ENCODE measurements at regions not wholly inside any gene's neighbourhood (a gene's known extent, or its start where the extent isn't known, plus 50 kb on each side); places are given as distances from the start of the nearest gene placed in this dataset.

GRCh38 chr16:52896478-52897164, 156.1 kb downstream of the CHD9NB start:
- Histone ChIP-seq H3K27me3 (ENCODE audit: control insufficient read depth, insufficient read depth, low read length) (no peaks in the 10 kb centered on the region), H3K27ac (ENCODE audit: low read length) (no peak overlapping the region), H3K4me3 (ENCODE audit: low read length) (no peak overlapping the region), H3K36me3 (ENCODE audit: control insufficient read depth, insufficient read depth, low read length) (no peaks in the 10 kb centered on the region), H3K4me1 (ENCODE audit: control insufficient read depth, insufficient read depth, low read length) (no peaks in the 10 kb centered on the region), H3K9me3 (ENCODE audit: control insufficient read depth, insufficient read depth, low read length) (no peaks in the 10 kb centered on the region)
- DNase-seq (ENCODE audit: low read depth, low spot score): no peak
- no CpG with 5 or more reads among the region's 5 CpGs for whole genome bisulfite sequencing (ENCODE audit: insufficient coverage, insufficient read length)

GRCh38 chr16:52874042-52874441, 178.7 kb downstream of the CHD9NB start:
- H3K4me3 ChIP-seq (ENCODE audit: low read length): no peak overlapping the region

GRCh38 chr16:52872731-52873130, 180.0 kb downstream of the CHD9NB start:
- no peak for DNase-seq (ENCODE audit: low read depth, low spot score)
- no peaks in the 10 kb centered on the region for H3K36me3 ChIP-seq (ENCODE audit: control insufficient read depth, insufficient read depth, low read length)
- H3K4me3 ChIP-seq (ENCODE audit: low read length): no peak overlapping the region
- no peaks in the 10 kb centered on the region for H3K27me3 ChIP-seq (ENCODE audit: control insufficient read depth, insufficient read depth, low read length)
- H3K4me1 ChIP-seq (ENCODE audit: control insufficient read depth, insufficient read depth, low read length): no peaks in the 10 kb centered on the region; the same call in 1 of the 2 replicates
- no peak overlapping the region for H3K27ac ChIP-seq (ENCODE audit: low read length)
- H3K9me3 ChIP-seq (ENCODE audit: control insufficient read depth, insufficient read depth, low read length): no peaks in the 10 kb centered on the region
- no CpG with 5 or more reads among the region's 7 CpGs for WGBS (ENCODE audit: insufficient coverage, insufficient read length)

More at GRCh38 chr16:52874042-52874441, 178.7 kb downstream of the CHD9NB start:
- Histone ChIP-seq H3K27me3 (ENCODE audit: control insufficient read depth, insufficient read depth, low read length) (no peaks in the 10 kb centered on the region), H3K36me3 (ENCODE audit: control insufficient read depth, insufficient read depth, low read length) (no peaks in the 10 kb centered on the region), H3K27ac (ENCODE audit: low read length) (no peak overlapping the region), H3K4me1 (ENCODE audit: control insufficient read depth, insufficient read depth, low read length) (no peaks in the 10 kb centered on the region; the same call in 1 of the 2 replicates), H3K9me3 (ENCODE audit: control insufficient read depth, insufficient read depth, low read length) (no peaks in the 10 kb centered on the region)
- no CpG with 5 or more reads among the region's 3 CpGs for WGBS (ENCODE audit: insufficient coverage, insufficient read length)
- DNase-seq (ENCODE audit: low read depth, low spot score): peak; percentile 16

GRCh38 chr16:52871481-52871880, 181.2 kb downstream of the CHD9NB start:
- Histone ChIP-seq H3K27ac (ENCODE audit: low read length) (no peak overlapping the region), H3K9me3 (ENCODE audit: control insufficient read depth, insufficient read depth, low read length) (no peaks in the 10 kb centered on the region), H3K4me3 (ENCODE audit: low read length) (no peak overlapping the region), H3K4me1 (ENCODE audit: control insufficient read depth, insufficient read depth, low read length) (no peaks in the 10 kb centered on the region; the same call in 1 of the 2 replicates), H3K27me3 (ENCODE audit: control insufficient read depth, insufficient read depth, low read length) (no peaks in the 10 kb centered on the region), H3K36me3 (ENCODE audit: control insufficient read depth, insufficient read depth, low read length) (no peaks in the 10 kb centered on the region)
- no peak for DNase-seq (ENCODE audit: low read depth, low spot score)

- no peaks in the 10 kb centered on the region for H3K9me3 ChIP-seq (ENCODE audit: control insufficient read depth, insufficient read depth, low read length)
- no peak overlapping the region for H3K4me3 ChIP-seq (ENCODE audit: low read length)
- no peaks in the 10 kb centered on the region for H3K27me3 ChIP-seq (ENCODE audit: control insufficient read depth, insufficient read depth, low read length)
- no peak for DNase-seq (ENCODE audit: low read depth, low spot score)
- no peaks in the 10 kb centered on the region; the same call in 1 of the 2 replicates for H3K4me1 ChIP-seq (ENCODE audit: control insufficient read depth, insufficient read depth, low read length)
- H3K27ac ChIP-seq (ENCODE audit: low read length): no peak overlapping the region
- no peaks in the 10 kb centered on the region for H3K36me3 ChIP-seq (ENCODE audit: control insufficient read depth, insufficient read depth, low read length)
- WGBS (ENCODE audit: insufficient coverage, insufficient read length): no CpG with 5 or more reads among the region's 1 CpG
These were observed 183.5 kb downstream of the CHD9NB start for GRCh38 chr16:52869243-52869642.

- Histone ChIP-seq H3K9me3 (ENCODE audit: control insufficient read depth, insufficient read depth, low read length) (no peaks in the 10 kb centered on the region), H3K4me1 (ENCODE audit: control insufficient read depth, insufficient read depth, low read length) (no peaks in the 10 kb centered on the region; the same call in 1 of the 2 replicates), H3K36me3 (ENCODE audit: control insufficient read depth, insufficient read depth, low read length) (no peaks in the 10 kb centered on the region), H3K27ac (ENCODE audit: low read length) (no peak overlapping the region), H3K4me3 (ENCODE audit: low read length) (no peak overlapping the region), H3K27me3 (ENCODE audit: control insufficient read depth, insufficient read depth, low read length) (no peaks in the 10 kb centered on the region)
- DNase-seq (ENCODE audit: low read depth, low spot score): no peak
- no CpG with 5 or more reads among the region's 4 CpGs for WGBS (ENCODE audit: insufficient coverage, insufficient read length)
These were observed 189.7 kb downstream of the CHD9NB start for GRCh38 chr16:52863000-52863399.

GRCh38 chr16:52861614-52862022, 191.1 kb downstream of the CHD9NB start:
- Histone ChIP-seq H3K4me3 (ENCODE audit: low read length) (no peak overlapping the region), H3K36me3 (ENCODE audit: control insufficient read depth, insufficient read depth, low read length) (no peaks in the 10 kb centered on the region), H3K4me1 (ENCODE audit: control insufficient read depth, insufficient read depth, low read length) (no peaks in the 10 kb centered on the region; the same call in 1 of the 2 replicates), H3K9me3 (ENCODE audit: control insufficient read depth, insufficient read depth, low read length) (no peaks in the 10 kb centered on the region), H3K27me3 (ENCODE audit: control insufficient read depth, insufficient read depth, low read length) (no peaks in the 10 kb centered on the region), H3K27ac (ENCODE audit: low read length) (no peak overlapping the region)
- no CpG with 5 or more reads among the region's 7 CpGs for WGBS (ENCODE audit: insufficient coverage, insufficient read length)
- peak; percentile 29 for DNase-seq (ENCODE audit: low read depth, low spot score)

- no peak for DNase-seq (ENCODE audit: low read depth, low spot score)
- Histone ChIP-seq H3K9me3 (ENCODE audit: control insufficient read depth, insufficient read depth, low read length) (no peaks in the 10 kb centered on the region), H3K4me1 (ENCODE audit: control insufficient read depth, insufficient read depth, low read length) (no peaks in the 10 kb centered on the region), H3K36me3 (ENCODE audit: control insufficient read depth, insufficient read depth, low read length) (no peaks in the 10 kb centered on the region), H3K27ac (ENCODE audit: low read length) (no peak overlapping the region), H3K4me3 (ENCODE audit: low read length) (no peak overlapping the region), H3K27me3 (ENCODE audit: control insufficient read depth, insufficient read depth, low read length) (no peaks in the 10 kb centered on the region)
These were observed 197.2 kb downstream of the CHD9NB start for GRCh38 chr16:52855463-52855862.

GRCh38 chr16:52852978-52853377, 199.7 kb downstream of the CHD9NB start:
- DNase-seq (ENCODE audit: low read depth, low spot score): no peak
- Histone ChIP-seq H3K27me3 (ENCODE audit: control insufficient read depth, insufficient read depth, low read length) (no peaks in the 10 kb centered on the region), H3K9me3 (ENCODE audit: control insufficient read depth, insufficient read depth, low read length) (no peaks in the 10 kb centered on the region), H3K4me3 (ENCODE audit: low read length) (no peak overlapping the region), H3K4me1 (ENCODE audit: control insufficient read depth, insufficient read depth, low read length) (no peaks in the 10 kb centered on the region), H3K36me3 (ENCODE audit: control insufficient read depth, insufficient read depth, low read length) (no peaks in the 10 kb centered on the region), H3K27ac (ENCODE audit: low read length) (no peak overlapping the region)
- no CpG with 5 or more reads among the region's 5 CpGs for WGBS (ENCODE audit: insufficient coverage, insufficient read length)

GRCh38 chr16:52851211-52851740, 201.4 kb downstream of the CHD9NB start:
- Histone ChIP-seq H3K9me3 (ENCODE audit: control insufficient read depth, insufficient read depth, low read length) (no peaks in the 10 kb centered on the region), H3K27me3 (ENCODE audit: control insufficient read depth, insufficient read depth, low read length) (no peaks in the 10 kb centered on the region), H3K36me3 (ENCODE audit: control insufficient read depth, insufficient read depth, low read length) (no peaks in the 10 kb centered on the region), H3K27ac (ENCODE audit: low read length) (no peak overlapping the region), H3K4me3 (ENCODE audit: low read length) (no peak overlapping the region), H3K4me1 (ENCODE audit: control insufficient read depth, insufficient read depth, low read length) (no peaks in the 10 kb centered on the region)
- WGBS (ENCODE audit: insufficient coverage, insufficient read length): no CpG with 5 or more reads among the region's 1 CpG
- no peak for DNase-seq (ENCODE audit: low read depth, low spot score)

GRCh38 chr16:52843381-52843780, 209.3 kb downstream of the CHD9NB start:
- DNase-seq (ENCODE audit: low read depth, low spot score): no peak
- Histone ChIP-seq H3K27ac (ENCODE audit: low read length) (no peak overlapping the region), H3K9me3 (ENCODE audit: control insufficient read depth, insufficient read depth, low read length) (no peaks in the 10 kb centered on the region), H3K4me1 (ENCODE audit: control insufficient read depth, insufficient read depth, low read length) (0 out of 2 replicates have a peak, but pooled peaks cover 1% of the 10 kb centered on the region), H3K36me3 (ENCODE audit: control insufficient read depth, insufficient read depth, low read length) (no peaks in the 10 kb centered on the region), H3K27me3 (ENCODE audit: control insufficient read depth, insufficient read depth, low read length) (no peaks in the 10 kb centered on the region), H3K4me3 (ENCODE audit: low read length) (no peak overlapping the region)

All from iPS DF 6.9 (cell line).